ENCODE measurements at regions not wholly inside any gene's neighbourhood (a gene's known extent, or its start where the extent isn't known, plus 50 kb on each side); places are given as distances from the start of the nearest gene placed in this dataset.

GRCh38 chr4:134518574-134519217 lies 317.1 kb upstream of the PABPC4L start:
- TF ChIP-seq EP300 (IDR thresholded peaks at IDR 0.05; ENCODE audit: borderline replicate concordance), result no peak
- TF ChIP-seq TCF12 (IDR thresholded peaks at IDR 0.05; ENCODE audit: low read depth), result no peak
- TF ChIP-seq YY1 (IDR thresholded peaks at IDR 0.05; ENCODE audit: low read depth), result no peak
- TF ChIP-seq, protein P1, sequence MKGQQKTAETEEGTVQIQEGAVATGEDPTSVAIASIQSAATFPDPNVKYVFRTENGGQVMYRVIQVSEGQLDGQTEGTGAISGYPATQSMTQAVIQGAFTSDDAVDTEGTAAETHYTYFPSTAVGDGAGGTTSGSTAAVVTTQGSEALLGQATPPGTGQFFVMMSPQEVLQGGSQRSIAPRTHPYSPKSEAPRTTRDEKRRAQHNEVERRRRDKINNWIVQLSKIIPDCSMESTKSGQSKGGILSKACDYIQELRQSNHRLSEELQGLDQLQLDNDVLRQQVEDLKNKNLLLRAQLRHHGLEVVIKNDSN (IDR thresholded peaks at IDR 0.05), result no peak
